Neural crest cell (in vitro differentiated cells): ENCODE measurements at regions not wholly inside any gene's neighbourhood (a gene's known extent, or its start where the extent isn't known, plus 50 kb on each side); places are given as distances from the start of the nearest gene placed in this dataset.
"Not testable (repeated sequence)": the region's sequence is repeated elsewhere in the genome, so short reads cannot be mapped to it uniquely, and the experiment has no call there.

ENCODE experiments used
- DNase-seq: peaks from one replicate; pipeline ENCODE4 v3.0.0; 2021; ENCODE audit warnings: low read depth, mixed read lengths, low spot score
- H3K27ac Mint-ChIP-seq: one replicate; pipeline ENCODE4 v1.8.0; 2021; ENCODE audit warnings: mild to moderate bottlenecking, mixed read lengths; ENCODE audit not compliant: unreplicated experiment
- H3K27me3 Mint-ChIP-seq: 2 replicates; pipeline ENCODE4 v1.8.0; 2021; ENCODE audit warnings: low read depth, mild to moderate bottlenecking, mixed read lengths
- H3K36me3 Mint-ChIP-seq: 2 replicates; pipeline ENCODE4 v1.8.0; 2021; ENCODE audit warnings: low read depth, mild to moderate bottlenecking, mixed read lengths
- H3K4me1 Mint-ChIP-seq: 2 replicates; pipeline ENCODE4 v1.8.0; 2021; ENCODE audit warnings: mixed read lengths
- H3K4me3 Mint-ChIP-seq: one replicate; pipeline ENCODE4 v1.8.0; 2021; ENCODE audit warnings: mild to moderate bottlenecking, mixed read lengths
- H3K9me3 Mint-ChIP-seq: 2 replicates; pipeline ENCODE4 v1.8.0; 2021; ENCODE audit warnings: mixed read lengths
- TF ChIP-seq, protein P1 (sequence below): fragments of 200-600 bp; sonication (generic); conservative IDR thresholded peaks from 2 replicates; pipeline ENCODE4 v1.5.0; 2021; ENCODE audit warnings: antibody characterized with exemption, mild to moderate bottlenecking

DNA sequence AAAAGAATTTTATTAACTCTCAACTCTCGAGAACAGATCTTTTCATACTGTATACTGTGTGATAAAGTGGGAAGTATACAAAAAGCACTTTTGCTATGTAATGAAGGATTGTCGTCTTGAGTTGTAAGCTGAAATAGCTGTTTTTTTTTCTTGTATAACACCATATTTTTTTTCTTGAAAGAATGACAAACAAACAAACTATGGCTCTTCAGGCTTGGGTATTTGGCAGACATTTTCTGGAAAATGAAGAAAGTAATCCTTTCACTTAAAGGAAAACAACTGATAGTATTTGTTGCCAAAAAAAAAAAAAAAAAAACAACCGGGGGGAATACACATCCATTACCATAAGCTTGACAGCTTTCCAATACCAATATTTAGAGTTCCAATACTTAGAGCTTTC lies 230.4 kb downstream of the ICOS start:
- Mint-ChIP-seq H3K4me3 (no peak overlapping the region), H3K27ac (no peak overlapping the region), H3K9me3 (no peaks in the 10 kb centered on the region), H3K27me3 (no peaks in the 10 kb centered on the region), H3K36me3 (no peaks in the 10 kb centered on the region), H3K4me1 (no peaks in the 10 kb centered on the region)
- no peak for DNase-seq
- TF ChIP-seq, protein P1, sequence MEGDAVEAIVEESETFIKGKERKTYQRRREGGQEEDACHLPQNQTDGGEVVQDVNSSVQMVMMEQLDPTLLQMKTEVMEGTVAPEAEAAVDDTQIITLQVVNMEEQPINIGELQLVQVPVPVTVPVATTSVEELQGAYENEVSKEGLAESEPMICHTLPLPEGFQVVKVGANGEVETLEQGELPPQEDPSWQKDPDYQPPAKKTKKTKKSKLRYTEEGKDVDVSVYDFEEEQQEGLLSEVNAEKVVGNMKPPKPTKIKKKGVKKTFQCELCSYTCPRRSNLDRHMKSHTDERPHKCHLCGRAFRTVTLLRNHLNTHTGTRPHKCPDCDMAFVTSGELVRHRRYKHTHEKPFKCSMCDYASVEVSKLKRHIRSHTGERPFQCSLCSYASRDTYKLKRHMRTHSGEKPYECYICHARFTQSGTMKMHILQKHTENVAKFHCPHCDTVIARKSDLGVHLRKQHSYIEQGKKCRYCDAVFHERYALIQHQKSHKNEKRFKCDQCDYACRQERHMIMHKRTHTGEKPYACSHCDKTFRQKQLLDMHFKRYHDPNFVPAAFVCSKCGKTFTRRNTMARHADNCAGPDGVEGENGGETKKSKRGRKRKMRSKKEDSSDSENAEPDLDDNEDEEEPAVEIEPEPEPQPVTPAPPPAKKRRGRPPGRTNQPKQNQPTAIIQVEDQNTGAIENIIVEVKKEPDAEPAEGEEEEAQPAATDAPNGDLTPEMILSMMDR, result no peak

DNA sequence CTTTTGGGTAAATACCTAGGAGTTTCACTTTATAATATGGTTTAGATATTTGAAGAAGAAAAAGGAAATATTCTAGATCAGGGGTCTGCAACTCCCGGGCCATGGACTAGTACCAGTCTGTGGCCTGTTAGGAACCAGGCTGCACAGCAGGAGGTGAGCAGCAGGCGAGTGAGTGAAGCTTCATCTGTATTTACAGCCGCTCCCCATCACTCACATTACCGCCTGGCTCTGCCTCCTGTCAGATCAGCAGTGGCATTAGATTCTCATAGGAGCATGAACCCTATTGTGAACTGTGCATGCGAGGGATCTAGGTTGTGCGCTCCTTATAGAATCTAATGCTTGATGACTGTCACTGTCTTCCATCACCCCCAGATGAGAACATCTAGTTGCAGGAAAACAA lies 231.1 kb downstream of the ICOS start:
- H3K4me1 Mint-ChIP-seq, H3K27me3 Mint-ChIP-seq, H3K9me3 Mint-ChIP-seq, H3K36me3 Mint-ChIP-seq, DNase-seq, H3K27ac Mint-ChIP-seq, H3K4me3 Mint-ChIP-seq: not testable (repeated sequence)

DNA sequence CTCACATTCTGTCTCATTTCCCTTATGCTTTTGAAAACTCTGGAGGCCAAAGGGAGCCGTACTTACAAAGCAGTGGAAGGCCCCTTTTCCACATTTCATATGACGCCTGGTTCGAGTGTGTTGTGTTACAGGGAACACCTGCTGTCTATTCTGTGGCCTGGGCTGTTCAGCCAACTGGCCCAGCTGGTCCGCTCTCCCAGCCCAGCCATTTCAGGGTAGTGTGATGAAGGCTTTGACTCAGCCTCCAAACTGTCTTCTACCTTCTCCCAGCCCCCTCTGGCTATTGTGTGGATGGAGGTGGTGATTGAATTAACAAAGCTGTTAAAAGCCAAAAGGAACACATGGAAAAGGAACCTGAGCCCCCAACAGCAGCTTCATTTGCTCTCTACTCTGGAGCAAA lies 233.8 kb downstream of the ICOS start:
- Mint-ChIP-seq H3K4me1 (no peaks in the 10 kb centered on the region), H3K4me3 (no peak overlapping the region), H3K27ac (no peak overlapping the region), H3K9me3 (no peaks in the 10 kb centered on the region), H3K27me3 (no peaks in the 10 kb centered on the region), H3K36me3 (no peaks in the 10 kb centered on the region)
- TF ChIP-seq, protein P1, result no peak
- no peak for DNase-seq

DNA sequence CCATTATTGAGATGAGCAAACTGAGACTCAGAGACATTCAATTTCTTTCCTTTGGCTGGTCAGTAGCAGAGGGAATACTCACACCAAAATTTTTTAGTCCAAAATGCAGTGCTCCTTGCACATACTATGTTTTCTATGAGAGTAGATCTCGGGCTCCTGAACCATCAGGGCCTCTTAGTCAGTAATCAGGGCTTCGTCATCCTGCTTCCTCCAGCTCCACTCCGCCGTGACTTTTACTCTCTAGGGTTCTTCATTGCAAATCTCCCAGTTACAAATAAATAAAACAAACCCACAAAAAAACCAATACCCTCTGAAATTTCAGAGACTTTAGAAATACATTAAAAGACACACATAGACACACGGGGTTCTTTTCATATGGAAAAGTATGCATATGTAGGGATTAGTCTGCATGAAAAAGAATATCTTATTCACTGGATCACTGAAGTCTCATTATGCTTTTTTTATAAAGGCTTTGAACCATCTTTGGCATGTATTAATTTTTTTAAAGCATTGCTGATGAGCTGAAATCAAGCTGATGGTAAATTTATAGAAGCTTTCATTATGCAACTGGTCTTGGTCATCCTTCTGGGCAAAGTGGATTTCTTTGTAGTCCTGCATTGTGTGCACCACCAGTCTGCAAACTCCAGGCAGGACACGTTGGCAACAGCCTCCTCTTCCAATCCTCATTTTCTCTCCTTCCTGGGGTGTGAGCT lies 235.0 kb downstream of the ICOS start:
- Mint-ChIP-seq H3K9me3 (no peaks in the 10 kb centered on the region), H3K27me3 (no peaks in the 10 kb centered on the region), H3K36me3 (no peaks in the 10 kb centered on the region), H3K4me3 (no peak overlapping the region), H3K4me1 (no peaks in the 10 kb centered on the region), H3K27ac (no peak overlapping the region)
- TF ChIP-seq, protein P1, result no peak
- DNase-seq, result no peak

DNA sequence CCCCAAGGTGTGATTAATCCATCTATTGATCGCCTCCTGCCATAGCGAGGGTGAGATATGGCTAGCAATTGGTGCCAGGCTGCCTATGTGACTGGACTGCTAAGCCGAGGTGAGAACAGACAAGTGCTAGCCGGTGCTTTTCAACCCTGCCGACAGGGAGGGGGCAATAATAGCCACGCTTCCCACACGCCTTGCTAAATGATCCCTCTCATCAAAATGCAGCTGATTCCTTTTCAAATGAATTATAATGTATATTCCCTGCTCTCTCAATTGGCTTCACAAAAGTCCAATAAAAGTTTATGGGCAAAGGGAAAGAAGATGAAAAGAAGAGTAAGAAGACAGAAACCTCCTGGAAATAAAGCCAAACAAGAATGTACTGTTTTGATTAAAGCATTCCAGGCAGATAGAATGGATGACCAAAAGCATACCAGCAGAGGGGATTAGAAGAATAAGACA lies 235.6 kb downstream of the ICOS start:
- TF ChIP-seq, protein P1, result no peak
- Mint-ChIP-seq H3K4me3 (no peak overlapping the region), H3K27ac (no peak overlapping the region), H3K27me3 (no peaks in the 10 kb centered on the region), H3K36me3 (no peaks in the 10 kb centered on the region), H3K4me1 (no peaks in the 10 kb centered on the region), H3K9me3 (no peaks in the 10 kb centered on the region)
- DNase-seq, result no peak

DNA sequence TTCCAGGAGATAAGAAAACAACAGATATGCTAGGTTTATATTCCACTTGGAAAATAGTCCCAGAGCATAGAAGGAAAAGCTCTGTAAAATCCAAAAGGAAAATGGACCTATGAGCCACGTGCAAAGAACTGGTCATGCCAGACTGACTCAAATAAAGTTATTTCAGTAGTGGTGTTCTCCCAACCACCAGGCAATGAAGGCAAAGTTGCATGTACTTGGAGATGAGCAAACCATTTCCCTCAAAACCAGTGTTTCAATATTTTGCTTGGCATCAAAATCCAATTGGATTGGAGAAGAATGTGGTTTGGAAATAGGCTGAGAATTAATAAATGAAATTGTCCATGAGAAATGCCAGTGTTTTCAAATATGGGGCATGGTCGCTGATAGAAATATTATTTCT lies 237.5 kb downstream of the ICOS start:
- Mint-ChIP-seq H3K27ac (no peak overlapping the region), H3K9me3 (no peaks in the 10 kb centered on the region)

More for the DNA sequence above, 237.5 kb downstream of the ICOS start:
- Mint-ChIP-seq H3K36me3 (no peaks in the 10 kb centered on the region), H3K4me3 (no peak overlapping the region), H3K4me1 (no peaks in the 10 kb centered on the region), H3K27me3 (no peaks in the 10 kb centered on the region)
- no peak for DNase-seq
- TF ChIP-seq, protein P1, result no peak
